ENCODE measurements at regions not wholly inside any gene's neighbourhood (a gene's known extent, or its start where the extent isn't known, plus 50 kb on each side); places are given as distances from the start of the nearest gene placed in this dataset.

GRCh38 chr3:117666812-117667211 lies 957.2 kb downstream of the TUSC7 start:
- no peak for TF ChIP-seq CTCF (IDR thresholded peaks at IDR 0.05; ENCODE audit: low read length)
- no peak for TF ChIP-seq EZH2 (optimal IDR thresholded peaks at IDR 0.05; ENCODE audit: low read depth, low read length)

All from MM.1S (cell line).